ENCODE measurements at regions not wholly inside any gene's neighbourhood (a gene's known extent, or its start where the extent isn't known, plus 50 kb on each side); places are given as distances from the start of the nearest gene placed in this dataset.

DNA sequence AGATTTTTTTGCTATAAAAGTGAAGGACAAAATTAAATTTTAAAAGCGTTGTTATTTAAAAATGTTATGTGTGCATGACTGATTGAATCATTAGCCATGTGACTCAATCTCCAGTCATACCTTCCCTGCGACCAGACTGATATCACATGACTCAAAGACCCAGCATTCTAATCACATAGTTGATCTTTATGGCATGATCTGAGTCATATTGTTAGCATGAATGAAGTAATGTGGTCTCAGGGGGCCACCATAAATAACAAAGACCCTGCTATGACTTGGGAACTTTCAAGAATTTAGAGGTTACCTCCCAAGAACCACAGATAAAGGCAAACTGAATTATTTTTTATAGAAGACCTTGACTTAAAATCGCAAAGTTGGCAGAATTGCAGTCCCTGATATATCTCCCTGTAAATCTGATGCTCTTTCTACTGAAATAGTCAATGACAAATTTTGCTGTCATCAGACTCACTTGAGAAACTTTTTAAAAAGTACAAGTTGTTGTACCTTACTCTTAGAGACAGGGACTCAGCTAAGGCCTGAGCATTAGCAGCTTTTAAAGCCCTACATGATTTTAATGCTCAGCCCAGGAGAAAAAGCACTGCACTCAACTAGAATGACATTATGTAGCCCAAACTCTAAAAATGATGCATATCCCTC, 717.3 kb downstream of the XPNPEP1 start:
- H3K27ac ChIP-seq (ENCODE audit: low read depth, low read length) = no peak overlapping the region
- H3K9me3 ChIP-seq (ENCODE audit: control insufficient read depth in 1 of 2, low read length in 2 of 2) = no peaks in the 10 kb centered on the region
- H3K27me3 ChIP-seq (ENCODE audit: control insufficient read depth in 1 of 2, insufficient read depth in 2 of 2, low read length in 2 of 2) = no peaks in the 10 kb centered on the region
- H3K4me1 ChIP-seq (ENCODE audit: control insufficient read depth in 1 of 2, insufficient read depth in 2 of 2, low read length in 2 of 2) = no peaks in the 10 kb centered on the region
- no peaks in the 10 kb centered on the region for H3K36me3 ChIP-seq (ENCODE audit: control insufficient read depth in 1 of 2, insufficient read depth in 2 of 2, low read length in 2 of 2)
- H3K9ac ChIP-seq (ENCODE audit: low read depth in 1 of 2, low read length in 2 of 2) = no peak overlapping the region
- no peak overlapping the region for H3K4me3 ChIP-seq (ENCODE audit: low read depth in 1 of 2, low read length in 2 of 2)

DNA sequence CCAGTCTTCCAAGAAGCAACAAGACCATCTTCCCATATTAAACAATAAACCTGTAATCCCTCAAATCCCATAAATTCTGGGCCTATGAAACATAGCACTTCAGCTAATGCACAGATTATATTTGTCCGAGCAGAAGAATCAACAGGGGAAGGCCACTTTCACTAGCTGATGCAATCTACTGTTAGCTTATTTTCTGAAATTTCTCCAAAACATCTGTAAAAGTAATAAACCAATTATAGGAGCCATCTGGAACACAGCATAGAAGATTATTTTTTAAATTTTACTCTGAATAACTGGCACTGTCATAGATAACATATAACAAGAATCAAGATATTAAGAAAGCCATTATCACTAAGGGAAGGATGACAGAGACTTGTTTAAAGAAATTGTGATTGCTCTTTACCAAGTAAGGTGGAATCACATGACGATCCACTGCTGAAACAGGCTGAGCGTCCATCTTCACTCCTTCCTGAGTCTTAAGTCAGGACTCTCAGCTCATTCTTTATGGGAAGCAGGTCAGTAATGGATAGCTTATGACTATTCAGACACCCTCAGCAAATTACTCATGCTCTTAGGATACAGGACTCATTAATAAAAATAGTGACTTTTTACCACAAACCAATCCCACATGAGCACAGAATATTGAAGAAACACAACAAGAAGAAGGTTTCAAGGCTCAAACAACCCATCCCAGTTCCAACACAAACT, 719.5 kb downstream of the XPNPEP1 start:
- Histone ChIP-seq H3K27ac (ENCODE audit: low read depth, low read length) (no peak overlapping the region), H3K9ac (ENCODE audit: low read depth in 1 of 2, low read length in 2 of 2) (no peak overlapping the region), H3K9me3 (ENCODE audit: control insufficient read depth in 1 of 2, low read length in 2 of 2) (no peaks in the 10 kb centered on the region), H3K4me3 (ENCODE audit: low read depth in 1 of 2, low read length in 2 of 2) (no peak overlapping the region), H3K4me1 (ENCODE audit: control insufficient read depth in 1 of 2, insufficient read depth in 2 of 2, low read length in 2 of 2) (no peaks in the 10 kb centered on the region), H3K27me3 (ENCODE audit: control insufficient read depth in 1 of 2, insufficient read depth in 2 of 2, low read length in 2 of 2) (no peaks in the 10 kb centered on the region), H3K36me3 (ENCODE audit: control insufficient read depth in 1 of 2, insufficient read depth in 2 of 2, low read length in 2 of 2) (no peaks in the 10 kb centered on the region)

DNA sequence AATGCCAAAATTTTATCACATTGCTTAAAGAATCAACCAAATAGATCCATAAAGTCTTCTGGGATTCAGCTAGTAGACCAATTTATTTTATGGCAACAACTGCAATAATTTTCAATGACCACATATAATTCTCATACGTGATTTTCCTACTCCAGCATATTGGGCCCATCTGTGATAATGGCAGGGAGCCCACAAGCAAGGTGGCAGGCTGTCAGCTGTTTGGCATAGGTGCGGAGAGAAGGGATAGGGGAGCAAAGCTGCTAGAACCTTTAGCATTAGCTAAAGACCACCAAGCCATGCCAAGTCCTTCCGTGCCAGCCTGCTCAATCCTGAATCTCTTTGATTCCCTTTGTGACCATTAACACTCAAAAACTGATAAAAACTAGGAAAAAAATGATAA, 721.2 kb downstream of the XPNPEP1 start:
- Histone ChIP-seq H3K9me3 (ENCODE audit: control insufficient read depth in 1 of 2, low read length in 2 of 2) (no peaks in the 10 kb centered on the region), H3K9ac (ENCODE audit: low read depth in 1 of 2, low read length in 2 of 2) (no peak overlapping the region), H3K4me3 (ENCODE audit: low read depth in 1 of 2, low read length in 2 of 2) (no peak overlapping the region), H3K27ac (ENCODE audit: low read depth, low read length) (no peak overlapping the region), H3K36me3 (ENCODE audit: control insufficient read depth in 1 of 2, insufficient read depth in 2 of 2, low read length in 2 of 2) (no peaks in the 10 kb centered on the region), H3K27me3 (ENCODE audit: control insufficient read depth in 1 of 2, insufficient read depth in 2 of 2, low read length in 2 of 2) (no peaks in the 10 kb centered on the region), H3K4me1 (ENCODE audit: control insufficient read depth in 1 of 2, insufficient read depth in 2 of 2, low read length in 2 of 2) (no peaks in the 10 kb centered on the region)

DNA sequence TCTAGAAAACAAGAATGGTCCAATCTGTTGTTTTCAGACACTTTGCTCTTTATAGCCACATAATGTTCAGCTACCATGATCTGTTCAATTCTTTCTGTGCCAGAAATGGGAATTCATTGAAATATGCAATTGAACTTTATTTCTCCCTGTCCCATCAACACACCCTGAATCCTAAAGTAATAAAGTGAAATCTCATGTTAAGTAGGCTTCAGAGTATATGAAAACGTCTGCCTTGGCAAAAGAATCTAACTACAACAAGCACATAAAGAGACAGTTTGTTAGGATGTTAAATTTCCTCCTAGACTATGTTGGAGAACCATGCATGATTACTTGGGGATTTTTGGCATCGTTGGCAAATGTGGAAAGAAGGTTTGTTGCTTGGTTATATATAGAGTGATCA, 722.7 kb downstream of the XPNPEP1 start:
- Histone ChIP-seq H3K4me3 (ENCODE audit: low read depth in 1 of 2, low read length in 2 of 2) (no peak overlapping the region), H3K9ac (ENCODE audit: low read depth in 1 of 2, low read length in 2 of 2) (no peak overlapping the region), H3K9me3 (ENCODE audit: control insufficient read depth in 1 of 2, low read length in 2 of 2) (no peaks in the 10 kb centered on the region), H3K36me3 (ENCODE audit: control insufficient read depth in 1 of 2, insufficient read depth in 2 of 2, low read length in 2 of 2) (no peaks in the 10 kb centered on the region), H3K27ac (ENCODE audit: low read depth, low read length) (no peak overlapping the region), H3K4me1 (ENCODE audit: control insufficient read depth in 1 of 2, insufficient read depth in 2 of 2, low read length in 2 of 2) (no peaks in the 10 kb centered on the region), H3K27me3 (ENCODE audit: control insufficient read depth in 1 of 2, insufficient read depth in 2 of 2, low read length in 2 of 2) (no peaks in the 10 kb centered on the region)

DNA sequence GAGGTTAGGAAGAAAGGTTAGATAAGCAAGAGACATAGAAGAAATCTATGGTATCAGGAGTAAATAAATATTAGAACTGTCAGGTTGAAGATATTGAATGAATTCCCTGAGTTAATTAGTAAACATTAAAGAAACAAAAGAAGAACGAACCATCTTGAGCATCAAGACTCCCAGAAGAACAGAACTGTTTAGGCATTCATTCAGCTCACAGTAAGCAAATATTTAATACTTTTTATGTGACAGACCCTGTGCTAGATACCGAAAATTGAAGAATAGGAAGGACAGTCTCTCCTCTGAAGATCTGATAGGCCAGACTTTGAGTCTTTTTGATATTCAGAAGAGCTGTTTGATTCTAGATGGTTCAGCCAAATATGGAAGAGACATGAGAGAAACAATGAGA, 731.5 kb downstream of the XPNPEP1 start:
- H3K4me1 ChIP-seq (ENCODE audit: control insufficient read depth in 1 of 2, insufficient read depth in 2 of 2, low read length in 2 of 2) = no peaks in the 10 kb centered on the region
- no peaks in the 10 kb centered on the region for H3K36me3 ChIP-seq (ENCODE audit: control insufficient read depth in 1 of 2, insufficient read depth in 2 of 2, low read length in 2 of 2)
- no peaks in the 10 kb centered on the region for H3K27me3 ChIP-seq (ENCODE audit: control insufficient read depth in 1 of 2, insufficient read depth in 2 of 2, low read length in 2 of 2)
- no peak overlapping the region for H3K4me3 ChIP-seq (ENCODE audit: low read depth in 1 of 2, low read length in 2 of 2)
- H3K9ac ChIP-seq (ENCODE audit: low read depth in 1 of 2, low read length in 2 of 2) = no peak overlapping the region
- H3K27ac ChIP-seq (ENCODE audit: low read depth, low read length) = no peak overlapping the region
- H3K9me3 ChIP-seq (ENCODE audit: control insufficient read depth in 1 of 2, low read length in 2 of 2) = peaks cover 3 to 14% of the 10 kb centered on the region in 2 donors

DNA sequence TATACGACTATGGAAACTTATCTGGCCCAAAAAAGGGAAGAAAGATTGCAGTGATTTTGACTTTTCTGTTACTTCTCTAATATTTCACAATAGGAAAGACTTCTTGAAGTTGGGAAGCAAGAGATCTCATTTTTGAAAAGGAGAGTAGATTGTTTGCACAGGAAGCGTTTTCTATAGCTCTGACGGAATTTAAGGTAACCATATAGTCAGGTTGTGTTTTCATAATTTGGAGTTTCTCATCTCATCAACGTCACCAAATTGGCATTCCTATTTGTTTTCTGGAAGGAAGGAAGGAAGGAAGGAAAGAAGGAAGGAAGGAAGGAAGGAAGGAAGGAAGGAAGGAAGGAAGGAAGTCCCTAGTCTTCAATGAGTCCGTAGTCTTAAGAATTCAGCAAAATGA, 732.0 kb downstream of the XPNPEP1 start:
- H3K4me1 ChIP-seq (ENCODE audit: control insufficient read depth in 1 of 2, insufficient read depth in 2 of 2, low read length in 2 of 2) = no peaks in the 10 kb centered on the region
- H3K4me3 ChIP-seq (ENCODE audit: low read depth in 1 of 2, low read length in 2 of 2) = no peak overlapping the region
- no peaks in the 10 kb centered on the region for H3K27me3 ChIP-seq (ENCODE audit: control insufficient read depth in 1 of 2, insufficient read depth in 2 of 2, low read length in 2 of 2)
- H3K9me3 ChIP-seq (ENCODE audit: control insufficient read depth in 1 of 2, low read length in 2 of 2) = peaks cover 3 to 19% of the 10 kb centered on the region in 2 donors
- no peaks in the 10 kb centered on the region for H3K36me3 ChIP-seq (ENCODE audit: control insufficient read depth in 1 of 2, insufficient read depth in 2 of 2, low read length in 2 of 2)
- no peak overlapping the region for H3K27ac ChIP-seq (ENCODE audit: low read depth, low read length)
- H3K9ac ChIP-seq (ENCODE audit: low read depth in 1 of 2, low read length in 2 of 2) = no peak overlapping the region

- Histone ChIP-seq H3K27me3 (ENCODE audit: control insufficient read depth in 1 of 2, insufficient read depth in 2 of 2, low read length in 2 of 2) (no peaks in the 10 kb centered on the region), H3K36me3 (ENCODE audit: control insufficient read depth in 1 of 2, insufficient read depth in 2 of 2, low read length in 2 of 2) (no peaks in the 10 kb centered on the region), H3K9me3 (ENCODE audit: control insufficient read depth in 1 of 2, low read length in 2 of 2) (peaks cover 3 to 20% of the 10 kb centered on the region in 2 donors), H3K9ac (ENCODE audit: low read depth in 1 of 2, low read length in 2 of 2) (no peak overlapping the region), H3K27ac (ENCODE audit: low read depth, low read length) (no peak overlapping the region), H3K4me3 (ENCODE audit: low read depth in 1 of 2, low read length in 2 of 2) (no peak overlapping the region), H3K4me1 (ENCODE audit: control insufficient read depth in 1 of 2, insufficient read depth in 2 of 2, low read length in 2 of 2) (no peaks in the 10 kb centered on the region)
These were observed 735.6 kb downstream of the XPNPEP1 start for GRCh38 chr10:109187677-109188076.

GRCh38 chr10:109183366-109183765, 739.9 kb downstream of the XPNPEP1 start:
- no peak overlapping the region for H3K9ac ChIP-seq (ENCODE audit: low read depth in 1 of 2, low read length in 2 of 2)
- peaks cover 3 to 13% of the 10 kb centered on the region in 2 donors for H3K9me3 ChIP-seq (ENCODE audit: control insufficient read depth in 1 of 2, low read length in 2 of 2)
- H3K4me1 ChIP-seq (ENCODE audit: control insufficient read depth in 1 of 2, insufficient read depth in 2 of 2, low read length in 2 of 2) = no peaks in the 10 kb centered on the region
- H3K27ac ChIP-seq (ENCODE audit: low read depth, low read length) = no peak overlapping the region
- no peak overlapping the region for H3K4me3 ChIP-seq (ENCODE audit: low read depth in 1 of 2, low read length in 2 of 2)
- H3K27me3 ChIP-seq (ENCODE audit: control insufficient read depth in 1 of 2, insufficient read depth in 2 of 2, low read length in 2 of 2) = no peaks in the 10 kb centered on the region
- H3K36me3 ChIP-seq (ENCODE audit: control insufficient read depth in 1 of 2, insufficient read depth in 2 of 2, low read length in 2 of 2) = no peaks in the 10 kb centered on the region

DNA sequence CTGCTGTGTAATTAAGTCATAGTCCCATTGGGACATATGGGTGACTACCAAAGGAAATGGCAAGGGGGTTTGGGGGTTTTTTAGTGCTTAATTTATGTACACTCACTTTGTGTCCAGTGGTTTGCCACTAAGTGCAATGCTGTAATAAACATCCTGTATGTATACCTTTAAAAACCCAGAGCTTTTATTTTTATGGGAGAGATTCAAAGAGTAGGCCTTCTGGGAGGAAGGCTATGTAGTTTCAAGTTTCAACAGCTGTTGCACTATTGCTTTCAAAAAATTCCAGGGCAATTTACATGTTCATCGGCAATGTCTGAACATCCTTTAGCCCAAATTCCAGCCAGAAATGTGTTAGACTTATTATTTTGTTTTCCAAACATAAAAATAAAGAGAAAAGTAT, 744.7 kb downstream of the XPNPEP1 start:
- no peaks in the 10 kb centered on the region for H3K9me3 ChIP-seq (ENCODE audit: control insufficient read depth in 1 of 2, low read length in 2 of 2)
- no peak overlapping the region for H3K27ac ChIP-seq (ENCODE audit: low read depth, low read length)
- no peaks in the 10 kb centered on the region for H3K4me1 ChIP-seq (ENCODE audit: control insufficient read depth in 1 of 2, insufficient read depth in 2 of 2, low read length in 2 of 2)
- no peaks in the 10 kb centered on the region for H3K36me3 ChIP-seq (ENCODE audit: control insufficient read depth in 1 of 2, insufficient read depth in 2 of 2, low read length in 2 of 2)
- no peak overlapping the region for H3K4me3 ChIP-seq (ENCODE audit: low read depth in 1 of 2, low read length in 2 of 2)
- no peaks in the 10 kb centered on the region for H3K27me3 ChIP-seq (ENCODE audit: control insufficient read depth in 1 of 2, insufficient read depth in 2 of 2, low read length in 2 of 2)
- no peak overlapping the region for H3K9ac ChIP-seq (ENCODE audit: low read depth in 1 of 2, low read length in 2 of 2)

DNA sequence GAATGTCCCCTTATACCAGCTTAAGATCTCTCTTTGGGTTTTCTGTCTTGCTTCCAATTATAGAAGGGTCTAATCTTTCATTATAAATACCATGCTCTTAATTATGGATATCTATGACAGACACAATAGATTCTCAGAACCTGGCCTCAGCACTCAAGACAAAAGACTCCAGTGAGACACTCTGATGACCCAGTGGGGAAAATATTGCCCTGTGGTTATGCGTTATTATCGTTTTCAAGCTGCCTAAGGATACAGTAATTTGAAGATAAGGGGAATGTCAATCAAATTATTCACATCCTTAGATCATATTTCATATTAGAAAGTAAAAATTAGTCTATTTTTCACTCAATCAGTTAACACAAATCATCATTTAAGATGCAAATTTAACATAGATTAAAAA, 748.8 kb downstream of the XPNPEP1 start:
- H3K36me3 ChIP-seq (ENCODE audit: control insufficient read depth in 1 of 2, insufficient read depth in 2 of 2, low read length in 2 of 2) = no peaks in the 10 kb centered on the region
- no peak overlapping the region for H3K27ac ChIP-seq (ENCODE audit: low read depth, low read length)
- H3K9ac ChIP-seq (ENCODE audit: low read depth in 1 of 2, low read length in 2 of 2) = no peak overlapping the region

More for the DNA sequence above, 748.8 kb downstream of the XPNPEP1 start:
- Histone ChIP-seq H3K4me1 (ENCODE audit: control insufficient read depth in 1 of 2, insufficient read depth in 2 of 2, low read length in 2 of 2) (no peaks in the 10 kb centered on the region), H3K27me3 (ENCODE audit: control insufficient read depth in 1 of 2, insufficient read depth in 2 of 2, low read length in 2 of 2) (no peaks in the 10 kb centered on the region), H3K9me3 (ENCODE audit: control insufficient read depth in 1 of 2, low read length in 2 of 2) (no peaks in the 10 kb centered on the region), H3K4me3 (ENCODE audit: low read depth in 1 of 2, low read length in 2 of 2) (no peak overlapping the region)

Data from duodenal mucosa (tissue), 2 donors.